ENCODE measurements at regions not wholly inside any gene's neighbourhood (a gene's known extent, or its start where the extent isn't known, plus 50 kb on each side); places are given as distances from the start of the nearest gene placed in this dataset.
"Not testable (repeated sequence)": the region's sequence is repeated elsewhere in the genome, so short reads cannot be mapped to it uniquely, and the experiment has no call there.

GRCh38 chr12:75628511-75628910 lies 117.1 kb upstream of the KRR1 start:
- DNase-seq, result no peak

GRCh38 chr12:75623631-75624154 lies 112.3 kb upstream of the KRR1 start:
- no peak for DNase-seq

- no peak for DNase-seq
These were observed 111.1 kb upstream of the KRR1 start for GRCh38 chr12:75622492-75622891.

GRCh38 chr12:75614396-75614795 lies 103.0 kb upstream of the KRR1 start:
- not testable (repeated sequence) for DNase-seq

- no peak for DNase-seq
These were observed 102.6 kb upstream of the KRR1 start for GRCh38 chr12:75613981-75614380.

GRCh38 chr12:75611041-75611440 lies 99.6 kb upstream of the KRR1 start:
- no peak for DNase-seq

GRCh38 chr12:75606956-75607355 lies 95.5 kb upstream of the KRR1 start:
- DNase-seq, result peak in 1 of 58 donors; percentile 17

- no peak for DNase-seq
These were observed 94.7 kb upstream of the KRR1 start for GRCh38 chr12:75606151-75606550.

GRCh38 chr12:75603475-75603874 lies 92.1 kb upstream of the KRR1 start:
- DNase-seq, result no peak

- no peak for DNase-seq
These were observed 90.7 kb upstream of the KRR1 start for GRCh38 chr12:75602106-75602505.

- DNase-seq, result no peak
These were observed 88.7 kb upstream of the KRR1 start for GRCh38 chr12:75600146-75600545.

GRCh38 chr12:75599061-75599460 lies 87.7 kb upstream of the KRR1 start:
- DNase-seq, result no peak

- no peak for DNase-seq
These were observed 85.0 kb upstream of the KRR1 start for GRCh38 chr12:75596406-75596805.

GRCh38 chr12:75592638-75593335 lies 81.4 kb upstream of the KRR1 start:
- no peak for DNase-seq

GRCh38 chr12:75592086-75592485 lies 80.7 kb upstream of the KRR1 start:
- DNase-seq, result no peak

- DNase-seq, result no peak
These were observed 80.2 kb upstream of the KRR1 start for GRCh38 chr12:75591628-75592027.

- no peak for DNase-seq
These were observed 78.4 kb upstream of the KRR1 start for GRCh38 chr12:75589801-75590200.

- DNase-seq, result no peak
These were observed 76.1 kb upstream of the KRR1 start for GRCh38 chr12:75587340-75588106.

- DNase-seq, result no peak
These were observed 73.9 kb upstream of the KRR1 start for GRCh38 chr12:75585330-75585729.

GRCh38 chr12:75583355-75583754 lies 71.9 kb upstream of the KRR1 start:
- no peak for DNase-seq

- no peak for DNase-seq
These were observed 70.1 kb upstream of the KRR1 start for GRCh38 chr12:75581515-75581914.

- DNase-seq, result no peak
These were observed 68.1 kb upstream of the KRR1 start for GRCh38 chr12:75579552-75579951.

- no peak for DNase-seq
These were observed 67.1 kb upstream of the KRR1 start for GRCh38 chr12:75578546-75578945.

Data from anterior cingulate cortex (tissue), 58 donors.